ENCODE measurements at regions not wholly inside any gene's neighbourhood (a gene's known extent, or its start where the extent isn't known, plus 50 kb on each side); places are given as distances from the start of the nearest gene placed in this dataset.
A peak's percentile ranks its signal among the peaks of the same experiment; 100 is the strongest.

- no peaks in the 10 kb centered on the region for H3K27me3 ChIP-seq
- H3K36me3 ChIP-seq: no peaks in the 10 kb centered on the region
- no peak overlapping the region for H3K4me3 ChIP-seq
- peaks cover 17% of the 10 kb centered on the region for H3K4me1 ChIP-seq (ENCODE audit: low read depth)
- H3K27ac ChIP-seq: no peak overlapping the region
- H3K9me3 ChIP-seq (ENCODE audit: low read depth): no peaks in the 10 kb centered on the region
- DNase-seq (ENCODE audit: low read depth in 1 of 2, low spot score in 1 of 2): peak in 1 of 2 donors; percentile 7
- TF ChIP-seq CTCF (IDR thresholded peaks at IDR 0.05; ENCODE audit: low read depth, low read length): no peak
These were observed 64.8 kb upstream of the FGG start for GRCh38 chr4:154677300-154677699.

- no peak for TF ChIP-seq CTCF (IDR thresholded peaks at IDR 0.05; ENCODE audit: low read depth, low read length)
- H3K36me3 ChIP-seq: no peaks in the 10 kb centered on the region
- H3K4me3 ChIP-seq: no peak overlapping the region
- DNase-seq (ENCODE audit: low read depth in 1 of 2, low spot score in 1 of 2): no peak
- H3K27me3 ChIP-seq: no peaks in the 10 kb centered on the region
- H3K27ac ChIP-seq: no peak overlapping the region
- H3K9me3 ChIP-seq (ENCODE audit: low read depth): no peaks in the 10 kb centered on the region
- peaks cover 17% of the 10 kb centered on the region for H3K4me1 ChIP-seq (ENCODE audit: low read depth)
These were observed 65.5 kb upstream of the FGG start for GRCh38 chr4:154677923-154678322.

- peaks cover 11% of the 10 kb centered on the region for H3K4me1 ChIP-seq (ENCODE audit: low read depth)
- H3K36me3 ChIP-seq: no peaks in the 10 kb centered on the region
- H3K27ac ChIP-seq: no peak overlapping the region
- no peaks in the 10 kb centered on the region for H3K27me3 ChIP-seq
- TF ChIP-seq CTCF (IDR thresholded peaks at IDR 0.05; ENCODE audit: low read depth, low read length): no peak
- H3K4me3 ChIP-seq: no peak overlapping the region
- no peak for DNase-seq (ENCODE audit: low read depth in 1 of 2, low spot score in 1 of 2)
- no peaks in the 10 kb centered on the region for H3K9me3 ChIP-seq (ENCODE audit: low read depth)
These were observed 59.7 kb upstream of the LRAT start for GRCh38 chr4:154683956-154684681.

- Histone ChIP-seq H3K9me3 (ENCODE audit: low read depth) (no peaks in the 10 kb centered on the region), H3K36me3 (no peaks in the 10 kb centered on the region), H3K27me3 (no peaks in the 10 kb centered on the region), H3K4me1 (ENCODE audit: low read depth) (peaks cover 11% of the 10 kb centered on the region), H3K27ac (no peak overlapping the region), H3K4me3 (no peak overlapping the region)
- peak; percentile 20 for TF ChIP-seq CTCF (IDR thresholded peaks at IDR 0.05; ENCODE audit: low read depth, low read length)
- no peak for DNase-seq (ENCODE audit: low read depth in 1 of 2, low spot score in 1 of 2)
These were observed 57.0 kb upstream of the LRAT start for GRCh38 chr4:154686838-154687237.

- Histone ChIP-seq H3K36me3 (no peaks in the 10 kb centered on the region), H3K27ac (no peak overlapping the region), H3K27me3 (no peaks in the 10 kb centered on the region), H3K9me3 (ENCODE audit: low read depth) (no peaks in the 10 kb centered on the region), H3K4me3 (no peak overlapping the region), H3K4me1 (ENCODE audit: low read depth) (peaks cover 11% of the 10 kb centered on the region)
- TF ChIP-seq CTCF (IDR thresholded peaks at IDR 0.05; ENCODE audit: low read depth, low read length): no peak
- DNase-seq (ENCODE audit: low read depth in 1 of 2, low spot score in 1 of 2): no peak
These were observed 56.0 kb upstream of the LRAT start for GRCh38 chr4:154687840-154688239.

Measured in cardiac muscle cell (in vitro differentiated cells and primary cell).